Stimulated activated CD8-positive, alpha-beta memory T cell treated with anti-CD3 and anti-CD28 coated beads, Interleukin-7, amount 100 ng/mL, for 1 hour (primary cell): ENCODE measurements at regions not wholly inside any gene's neighbourhood (a gene's known extent, or its start where the extent isn't known, plus 50 kb on each side); places are given as distances from the start of the nearest gene placed in this dataset.

Source experiments
- DNase-seq, 2 donors: peaks; one replicate each; pipeline ENCODE4 v3.0.0-alpha.2; 2020; ENCODE audit warnings: low read depth in 2 of 2

DNA sequence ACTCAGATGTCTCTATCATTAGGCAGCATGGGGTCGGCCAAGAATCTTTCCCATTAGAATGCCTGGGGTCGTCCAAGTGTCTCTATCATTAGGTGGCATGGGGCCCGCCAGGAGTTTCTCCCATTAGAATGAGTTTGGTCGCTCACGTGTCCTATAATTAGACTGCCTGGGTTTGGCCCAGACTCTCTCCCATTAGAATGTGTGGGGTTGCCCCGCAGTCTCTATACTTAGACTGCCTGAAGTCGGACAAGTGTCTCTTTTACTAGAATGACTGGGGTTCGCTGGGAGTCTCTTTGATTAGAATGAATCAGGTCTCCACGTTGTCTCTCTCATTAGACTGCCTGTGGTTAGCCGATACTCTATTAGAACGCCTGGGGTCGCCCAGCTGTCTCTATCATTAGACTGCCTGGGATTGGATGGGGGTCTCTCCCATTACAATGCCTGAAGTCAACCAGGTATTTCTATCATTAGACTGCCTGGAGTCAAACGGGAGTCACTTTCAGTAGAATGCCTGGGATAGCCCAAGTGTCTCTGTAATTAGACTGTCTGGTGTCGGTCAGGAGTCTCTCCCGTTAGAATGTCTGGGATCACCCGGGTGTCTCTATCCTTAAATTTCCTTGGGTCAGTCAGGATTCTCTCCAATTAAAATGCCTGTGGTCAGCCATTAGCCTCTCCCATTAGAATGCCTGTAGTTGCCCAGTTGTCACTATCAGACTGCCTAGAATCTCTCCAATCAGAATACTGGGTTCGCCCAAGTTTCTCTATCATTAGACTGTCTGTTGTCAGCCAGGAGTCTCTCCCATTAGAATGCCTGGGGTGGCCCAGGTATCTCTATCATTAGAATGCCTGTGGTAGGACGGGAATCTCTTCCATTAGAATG lies 1454.1 kb downstream of the UQCRFS1 start:
- DNase-seq: no peak

DNA sequence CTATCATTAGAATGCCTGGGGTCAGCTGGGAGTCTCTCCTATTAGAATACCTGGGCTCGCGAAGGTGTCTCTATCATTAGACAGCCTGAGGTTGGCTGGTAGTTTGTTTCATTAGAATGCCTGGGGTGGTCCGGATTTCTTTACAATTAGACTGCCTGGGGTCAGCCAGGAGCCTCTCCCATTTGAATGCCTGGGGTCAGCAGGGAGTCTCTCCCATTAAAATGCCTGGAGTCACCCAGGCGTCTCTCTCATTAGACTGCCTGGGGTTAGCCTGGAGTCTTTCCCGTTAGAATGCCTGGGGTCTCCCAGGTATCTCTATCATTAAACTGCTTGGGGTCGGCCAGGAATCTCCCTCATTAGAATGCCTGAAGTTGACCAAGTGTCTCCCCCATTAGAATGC lies 1458.3 kb downstream of the UQCRFS1 start:
- DNase-seq: no peak

DNA sequence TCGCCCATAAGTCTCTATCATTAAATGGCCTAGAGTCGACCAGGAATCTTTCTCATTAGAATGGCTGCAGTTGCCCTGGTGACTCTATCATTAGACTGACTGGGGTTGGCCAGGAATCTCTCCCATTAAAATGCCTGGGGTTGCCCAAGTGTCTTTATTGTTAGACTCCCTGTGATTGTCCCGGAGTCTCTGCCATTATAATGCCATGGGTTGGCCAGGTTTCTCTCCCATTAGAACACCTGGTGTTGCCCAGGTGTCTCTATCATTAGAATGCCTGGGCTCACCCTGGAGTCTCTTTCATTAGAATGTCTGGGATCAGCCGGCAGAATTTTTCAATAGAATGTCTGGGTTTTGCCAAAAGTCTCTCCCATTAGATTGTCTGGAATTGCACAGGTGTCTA lies 1459.3 kb downstream of the UQCRFS1 start:
- DNase-seq: no peak

DNA sequence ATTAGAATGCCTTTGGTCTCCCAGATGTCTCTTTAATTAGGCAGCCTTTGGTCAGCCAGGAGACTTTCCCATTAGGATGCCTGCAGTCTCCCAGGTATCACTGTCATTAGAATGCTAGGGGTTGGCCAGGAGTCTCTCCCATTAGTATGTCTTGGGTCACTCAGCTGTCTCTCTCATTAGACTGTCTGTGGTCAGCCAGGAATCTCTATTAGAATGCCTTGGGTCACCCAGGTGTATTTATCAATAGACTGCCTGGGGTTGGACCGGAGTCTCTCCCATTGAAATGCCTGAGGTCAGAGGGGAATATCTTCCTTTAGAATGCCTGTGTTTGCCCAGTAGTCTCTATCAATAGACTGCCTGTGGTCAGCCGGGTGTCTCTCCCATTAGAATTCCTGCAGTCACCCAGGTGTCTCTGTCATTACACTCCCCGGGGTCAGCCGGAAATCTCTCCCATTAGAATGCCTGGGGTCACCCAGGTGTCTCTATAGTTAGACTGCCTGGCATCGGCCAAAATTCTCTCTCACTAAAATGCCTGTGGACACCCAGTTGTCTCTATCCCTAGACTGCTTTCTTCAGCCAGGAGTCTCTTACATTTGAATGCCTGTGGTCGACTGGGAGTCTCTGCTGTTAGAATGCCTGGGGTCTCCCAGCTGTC lies 1460.3 kb downstream of the UQCRFS1 start:
- no peak for DNase-seq

GRCh38 chr19:27751044-27751391 lies 1461.9 kb downstream of the UQCRFS1 start:
- no peak for DNase-seq

- DNase-seq: no peak
Observed at GRCh38 chr19:27750391-27751043, 1462.4 kb downstream of the UQCRFS1 start.

DNA sequence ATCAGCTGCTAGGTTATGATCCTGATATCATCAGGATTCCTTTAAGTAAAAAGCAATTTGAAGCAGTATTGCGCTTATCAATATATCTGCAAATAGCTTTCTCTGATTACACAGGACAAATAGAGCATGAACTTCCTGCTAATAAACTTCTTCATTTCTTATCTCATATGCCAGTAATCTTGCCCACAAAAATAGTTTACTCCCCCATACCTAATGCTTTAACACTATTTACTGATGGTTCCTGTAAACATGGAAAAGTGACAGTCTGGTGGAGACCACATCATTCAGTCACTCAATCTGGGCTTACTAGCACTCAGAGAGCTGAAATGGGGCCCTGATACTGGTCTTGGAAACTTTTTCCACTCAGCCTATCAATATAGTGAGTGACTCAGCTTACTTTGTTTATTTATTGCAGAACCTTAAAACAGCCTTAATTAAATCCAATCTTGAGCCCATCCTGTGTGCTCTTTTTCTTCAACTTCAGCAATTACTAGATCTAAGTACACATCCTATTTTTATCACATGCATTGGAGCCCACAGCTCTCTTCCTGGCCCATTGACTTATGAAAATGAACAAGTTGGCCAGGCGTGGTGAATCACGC lies 1464.3 kb downstream of the UQCRFS1 start:
- DNase-seq: no peak

- no peak for DNase-seq
Observed at GRCh38 chr19:27746691-27747380, 1466.1 kb downstream of the UQCRFS1 start.

DNA sequence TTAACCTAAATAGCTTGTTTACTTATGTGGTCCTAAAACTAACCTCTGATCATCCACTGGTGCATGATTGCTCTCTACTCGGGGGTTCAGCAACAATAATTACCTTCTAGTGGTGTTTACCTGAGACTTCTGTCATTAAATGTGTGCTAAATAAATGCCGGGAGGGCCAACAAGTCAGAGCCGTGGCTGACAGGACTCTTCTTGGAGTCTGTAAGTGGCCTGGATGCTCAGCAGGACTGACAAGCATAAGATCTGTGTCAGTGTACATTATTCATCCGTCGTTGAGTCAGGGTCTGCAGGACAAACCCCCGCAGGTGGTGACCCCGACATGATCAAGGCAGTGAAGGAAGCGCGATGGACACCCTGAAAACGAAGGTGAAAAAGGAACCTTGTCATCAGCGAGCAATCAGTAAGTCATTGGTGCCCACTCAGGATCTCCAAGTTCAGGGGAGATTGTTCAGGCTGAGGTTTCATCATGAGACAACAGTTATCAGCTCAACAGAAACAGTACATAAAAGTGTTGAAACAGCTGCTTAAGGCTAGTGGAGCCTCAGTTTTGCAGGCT lies 1466.9 kb downstream of the UQCRFS1 start:
- DNase-seq: no peak

DNA sequence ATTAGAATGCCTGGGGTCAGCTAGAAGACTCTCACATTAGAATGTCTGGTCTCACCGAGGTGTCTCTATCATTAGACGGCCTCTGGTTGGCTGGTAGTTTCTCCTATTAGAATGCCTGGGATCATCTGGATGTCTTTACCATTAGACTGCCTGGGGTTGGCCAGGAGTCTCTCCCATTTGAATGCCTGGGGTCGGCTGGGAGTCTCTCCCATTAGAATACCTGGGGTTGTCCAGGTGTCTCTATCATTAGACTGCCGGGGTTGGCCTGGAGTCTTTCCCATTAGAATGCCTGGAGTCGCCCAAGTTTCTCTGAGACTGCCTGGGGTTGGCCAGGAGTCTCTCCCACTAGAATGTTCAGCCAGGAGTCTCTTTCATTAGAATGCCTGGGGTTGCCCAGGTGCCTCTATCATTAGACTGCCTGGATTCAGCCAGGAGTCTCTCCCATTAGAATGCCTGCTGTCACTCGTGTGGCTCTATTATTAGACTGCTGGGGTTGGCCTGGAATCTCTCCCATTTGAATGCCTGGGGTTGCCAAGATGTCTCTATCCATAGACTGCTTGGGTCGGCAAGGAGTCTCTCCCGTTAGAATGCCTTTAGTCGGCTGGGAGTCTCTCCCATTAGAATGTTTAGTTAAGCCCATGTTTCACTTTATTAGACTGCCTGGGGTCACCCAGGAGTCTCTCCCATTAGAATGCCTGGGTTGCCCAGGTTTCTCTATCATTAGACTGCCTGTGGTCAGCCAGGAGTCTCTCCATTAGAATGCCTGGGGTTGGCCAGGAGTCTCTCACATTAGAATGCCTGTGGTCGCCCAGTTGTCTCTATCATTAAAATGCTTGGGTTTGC lies 1467.8 kb downstream of the UQCRFS1 start:
- DNase-seq: no peak

DNA sequence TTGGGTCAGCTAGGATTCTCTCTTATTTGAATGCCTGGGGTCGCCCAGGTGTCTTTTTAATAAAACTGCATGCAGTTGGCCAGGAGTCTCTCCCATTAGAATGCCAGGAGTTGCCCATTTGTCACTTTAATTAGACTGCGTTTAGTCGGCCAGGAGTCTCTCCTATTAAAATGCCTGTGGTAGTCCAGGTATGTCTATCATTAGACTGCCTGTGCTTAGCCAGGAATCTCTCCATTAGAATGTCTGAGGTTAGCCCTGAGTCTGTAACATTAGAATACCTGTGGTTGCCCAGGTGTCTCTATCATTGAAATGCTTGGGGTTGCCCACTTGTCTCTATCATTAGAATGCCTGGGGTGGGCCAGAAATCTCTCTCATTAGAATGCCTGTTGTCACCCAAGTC lies 1470.9 kb downstream of the UQCRFS1 start:
- DNase-seq: no peak

GRCh38 chr19:27741236-27741635 lies 1471.7 kb downstream of the UQCRFS1 start:
- DNase-seq: no peak

DNA sequence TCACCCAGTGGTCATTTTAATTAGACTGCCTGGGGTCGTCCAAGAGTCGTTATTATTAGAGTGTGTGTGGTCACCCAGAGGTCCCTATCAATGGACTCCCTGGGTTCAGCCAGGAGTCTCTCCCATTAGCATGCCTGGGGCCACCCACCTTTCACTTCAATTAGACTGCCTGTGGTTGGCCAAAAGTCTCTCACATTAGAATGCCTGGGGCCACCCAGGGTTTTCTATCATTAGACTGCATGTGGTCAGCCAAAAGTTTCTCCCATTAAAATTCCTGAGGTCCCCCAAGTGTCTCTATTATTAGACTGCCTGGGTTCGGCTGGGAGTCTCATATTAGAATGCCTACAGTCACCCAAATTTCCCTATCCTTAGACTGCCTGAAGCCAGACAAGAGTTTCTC lies 1472.6 kb downstream of the UQCRFS1 start:
- DNase-seq: no peak

- no peak for DNase-seq
Observed at GRCh38 chr19:27738569-27739193, 1474.3 kb downstream of the UQCRFS1 start.

GRCh38 chr19:27736225-27736624 lies 1476.7 kb downstream of the UQCRFS1 start:
- no peak for DNase-seq

DNA sequence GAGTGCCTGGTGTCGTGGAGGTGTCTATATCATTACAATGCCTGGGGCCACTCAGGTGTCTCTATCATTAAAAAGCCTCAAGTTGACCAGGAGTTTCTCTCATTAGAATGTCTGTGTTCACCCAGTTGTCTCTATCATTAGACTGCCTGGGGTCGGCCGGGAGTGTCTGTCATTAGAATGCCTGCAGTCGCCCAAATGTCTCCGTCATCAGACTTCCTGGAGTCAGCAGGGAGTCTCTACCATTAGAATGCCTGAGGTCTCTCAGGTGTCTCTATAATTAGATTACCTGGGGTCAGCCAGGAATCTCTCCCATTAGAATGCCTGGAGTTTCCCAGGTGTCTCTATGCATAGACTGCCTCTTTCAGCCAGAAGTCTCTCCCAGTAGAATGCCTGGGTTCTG lies 1477.6 kb downstream of the UQCRFS1 start:
- no peak for DNase-seq

DNA sequence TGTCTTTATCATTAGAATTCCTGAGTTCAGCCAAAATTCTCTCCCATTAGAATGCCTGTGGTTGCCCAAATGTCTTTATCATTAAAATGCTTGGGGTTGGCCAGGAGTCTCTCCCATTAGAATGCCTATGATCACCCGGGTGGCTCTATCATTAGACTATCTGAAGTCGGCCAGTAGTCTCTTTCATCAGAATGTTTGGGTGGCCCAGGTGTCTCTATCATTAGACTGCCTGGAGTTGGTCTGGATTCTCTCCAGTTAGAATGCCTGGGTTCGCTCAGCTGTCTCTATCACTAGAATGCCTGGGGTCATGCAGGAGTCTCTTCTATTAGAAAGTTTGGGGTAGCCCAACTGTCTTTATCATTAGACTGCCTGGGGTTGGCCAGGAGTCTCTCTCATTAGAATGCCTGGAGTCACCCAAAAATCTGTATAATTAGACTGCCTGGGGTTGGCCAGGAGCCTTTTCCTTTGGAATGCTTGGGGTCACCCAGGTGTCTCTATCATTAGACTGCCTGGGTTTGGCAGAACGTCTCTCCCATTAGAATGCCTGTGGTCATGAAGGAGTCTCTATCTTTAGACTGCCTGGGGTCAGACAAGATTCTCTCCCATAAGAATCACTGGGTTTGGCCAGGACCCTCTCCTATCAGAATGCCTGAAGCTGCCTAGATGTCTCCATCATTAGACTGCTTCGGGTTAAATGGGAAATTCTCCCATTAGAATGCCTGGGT lies 1478.3 kb downstream of the UQCRFS1 start:
- DNase-seq: no peak

- DNase-seq: no peak
Observed at GRCh38 chr19:27733551-27734266, 1479.2 kb downstream of the UQCRFS1 start.

DNA sequence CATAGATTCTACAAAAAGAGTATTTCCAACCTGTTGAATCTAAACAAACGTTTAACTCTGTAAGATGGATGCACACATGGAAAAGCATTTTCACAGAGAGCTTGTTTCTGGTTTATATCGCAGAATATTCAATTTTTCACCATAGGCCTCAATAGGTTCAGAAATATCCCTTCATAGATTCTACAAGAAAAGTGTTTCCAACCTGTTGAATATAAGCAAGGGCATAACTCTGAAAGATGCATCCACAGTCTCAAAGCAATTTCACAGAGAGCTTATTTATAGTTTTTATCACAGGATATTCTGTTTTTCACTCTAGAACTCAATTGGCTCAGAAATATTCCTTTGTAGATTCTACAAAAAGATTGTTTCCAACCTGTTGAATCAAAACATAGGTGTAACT lies 1483.6 kb downstream of the UQCRFS1 start:
- DNase-seq: no peak
